KBM-7 (cell line): ENCODE measurements at regions not wholly inside any gene's neighbourhood (a gene's known extent, or its start where the extent isn't known, plus 50 kb on each side); places are given as distances from the start of the nearest gene placed in this dataset.

Experiments used
- DNase-seq: peaks from one replicate; pipeline ENCODE4 v3.0.0-alpha.2; 2015
- in situ Hi-C: fragments of 300-500 bp; cut with MboI; formaldehyde crosslinking; loops from 2 replicates; pipeline ENCODE4 v1.14.3; 2020; ENCODE audit warnings: low sequenced_read_pairs, low pct_unique_long_range_greater_than_20kb, mixed read lengths

DNA sequence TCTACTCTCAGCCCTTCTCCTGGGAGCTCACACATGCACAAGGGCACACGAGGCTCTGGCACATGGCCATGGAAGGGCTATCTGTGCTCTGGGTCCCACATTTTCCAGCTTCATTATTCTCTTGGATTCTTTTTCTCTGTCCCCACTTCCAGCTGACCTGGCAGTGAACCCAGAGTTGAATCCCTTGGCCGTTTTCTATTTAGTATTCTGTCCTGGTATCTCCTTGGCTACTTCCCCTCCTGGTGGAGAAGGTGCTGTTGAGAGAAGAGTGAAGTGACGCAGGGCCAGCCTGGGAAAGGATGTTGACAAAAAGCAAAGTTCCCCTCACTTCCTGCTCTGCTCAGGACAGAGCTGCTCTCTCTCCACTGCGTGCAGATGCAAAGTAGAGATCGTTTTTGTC is 303.1 kb downstream of the IRS2 start:
- DNase-seq: no peak
- in situ Hi-C loops: no loop called here

DNA sequence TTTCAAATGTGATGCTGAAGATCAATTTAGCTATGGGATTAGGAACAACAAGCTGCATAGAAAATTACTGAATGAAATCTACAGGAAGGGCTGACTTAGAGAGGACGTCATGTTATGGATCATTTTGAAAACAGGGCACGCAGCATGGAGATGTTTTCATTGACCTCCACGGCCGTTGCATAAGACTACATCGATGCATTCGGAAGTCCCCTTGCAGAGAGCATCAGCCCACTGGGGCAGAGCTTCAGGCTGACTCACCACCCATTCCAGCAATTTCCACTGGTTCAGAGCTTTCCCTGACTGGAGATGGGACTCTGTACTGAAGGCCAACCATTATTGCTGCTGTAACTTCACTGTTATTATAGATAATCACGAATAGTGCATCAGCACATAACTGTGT is 305.3 kb downstream of the IRS2 start:
- in situ Hi-C loops: no loop called here
- DNase-seq: no peak

DNA sequence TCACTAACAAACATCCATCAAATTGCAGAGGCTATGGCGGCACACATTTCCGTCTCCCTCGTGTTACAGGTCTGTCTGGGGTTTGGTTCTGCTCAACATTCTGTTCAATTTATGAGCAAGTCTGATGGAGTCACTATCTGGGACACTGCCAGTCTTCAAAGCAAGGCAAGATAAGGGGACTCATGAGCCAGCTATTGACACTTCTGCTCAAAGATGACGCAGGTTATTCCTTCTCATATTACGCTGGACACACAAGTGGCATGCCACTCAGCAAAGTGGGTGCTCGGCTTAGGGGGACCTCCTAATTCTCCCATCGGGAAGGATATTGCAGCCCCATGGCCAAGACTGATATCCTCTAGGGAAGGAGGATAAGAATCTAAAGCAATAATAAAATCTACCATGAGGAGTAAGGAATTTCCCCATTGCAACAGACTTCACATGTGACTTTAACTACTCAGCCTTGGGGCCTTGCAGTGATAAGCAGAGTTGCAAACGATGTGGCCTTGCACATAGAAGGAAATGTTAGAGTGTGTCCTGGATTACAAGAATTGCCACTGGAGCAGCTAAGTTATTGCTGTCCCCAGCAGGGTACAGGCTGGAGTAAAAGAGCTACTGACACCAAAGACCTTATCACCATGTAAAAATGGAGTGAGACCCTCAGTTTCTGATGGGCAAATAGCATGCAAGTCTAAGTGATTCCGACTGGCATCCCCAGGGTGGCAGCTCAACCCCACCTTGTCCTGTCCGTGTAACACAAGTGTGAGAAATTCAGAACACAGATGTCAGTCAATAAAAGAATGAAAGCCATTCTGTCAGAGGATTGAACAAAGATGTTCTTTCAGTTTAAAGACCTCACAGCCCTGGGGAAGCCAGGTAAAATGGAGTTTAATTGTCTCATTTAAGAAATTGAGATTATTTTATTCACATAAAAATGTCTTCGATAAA is 306.1 kb downstream of the IRS2 start:
- in situ Hi-C loops: no loop called here
- DNase-seq: no peak

DNA sequence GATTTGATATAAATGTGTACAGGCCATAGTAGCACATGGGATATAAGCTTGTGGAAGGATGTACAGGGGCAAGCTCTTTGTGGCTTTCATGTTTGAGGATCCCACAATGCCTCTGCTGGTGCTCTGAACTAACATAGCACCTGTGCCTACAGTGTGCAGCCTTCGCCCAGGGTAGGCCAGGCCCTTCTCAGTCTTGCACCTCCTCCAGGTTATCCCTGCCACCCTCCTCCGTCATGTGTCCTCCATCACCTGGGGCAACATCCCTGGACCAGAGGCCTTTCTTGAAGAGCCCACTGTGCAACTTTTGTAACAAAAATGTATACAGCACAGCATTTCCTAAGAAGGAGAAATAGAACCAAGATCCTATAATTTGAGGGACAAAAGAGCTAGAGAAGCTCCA is 306.8 kb downstream of the IRS2 start:
- DNase-seq: no peak
- in situ Hi-C loops: no loop called here

DNA sequence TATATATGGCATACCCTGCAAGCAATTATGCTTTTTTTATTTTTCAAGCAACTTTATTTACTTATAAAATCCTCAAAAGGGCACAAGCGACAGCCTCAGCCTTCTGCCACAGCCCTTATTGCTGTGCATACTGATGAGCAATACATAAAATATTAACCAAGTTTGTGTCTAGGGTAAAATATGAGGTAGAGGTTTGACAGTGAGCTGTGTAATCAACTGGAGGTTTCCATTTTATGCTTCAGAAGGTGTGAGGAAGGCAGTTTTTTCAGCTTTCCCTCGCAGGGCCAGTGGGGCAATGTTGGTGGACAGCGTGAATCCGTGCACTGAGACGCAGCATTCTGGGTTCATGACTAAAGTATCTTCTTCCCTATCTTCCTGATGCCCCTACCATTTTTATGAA is 310.4 kb downstream of the IRS2 start:
- in situ Hi-C loops: no loop called here
- no peak for DNase-seq

DNA sequence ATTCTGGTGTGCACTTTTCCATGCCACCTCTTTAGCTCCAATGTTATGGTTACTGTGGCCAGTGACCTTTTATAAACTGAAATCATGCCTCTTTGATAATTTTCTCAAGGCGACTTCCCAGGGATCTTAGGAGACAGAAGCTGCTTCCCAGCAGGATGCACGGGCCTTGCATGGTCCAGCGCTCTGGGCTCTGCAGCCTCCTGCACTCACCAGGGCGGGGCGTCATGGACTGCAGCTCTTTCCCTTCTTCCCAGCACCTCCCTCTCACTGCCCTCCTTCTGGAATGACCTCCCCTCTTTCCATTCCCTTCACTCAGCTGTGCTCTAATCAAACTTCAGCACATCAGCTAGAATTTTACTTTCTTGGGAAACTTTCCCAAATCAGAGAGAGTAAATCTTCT is 318.3 kb downstream of the IRS2 start:
- DNase-seq: no peak
- in situ Hi-C loops: loop anchor here (25.0 kb wide), 1 partner anchor 106 kb away; no protein-coding TSS in a partner anchor

DNA sequence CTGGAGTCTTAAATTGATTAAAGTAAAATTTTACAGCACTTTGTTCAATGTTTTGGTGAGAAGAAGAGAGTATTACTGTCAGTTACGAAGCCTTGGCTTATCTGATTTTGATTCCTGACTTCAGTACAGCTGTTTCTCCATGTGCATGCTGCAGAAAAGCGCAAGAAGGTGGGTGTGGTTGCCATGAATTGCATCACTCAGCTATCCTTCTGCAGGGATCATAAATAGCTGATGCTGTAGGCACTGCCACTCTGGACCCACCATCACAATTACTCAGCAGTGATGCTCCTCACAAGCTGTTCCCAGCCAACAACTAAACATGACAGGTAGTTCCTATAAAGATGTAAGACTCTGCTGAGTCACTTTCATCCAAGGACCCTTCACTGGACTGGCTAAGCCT is 321.2 kb downstream of the IRS2 start:
- in situ Hi-C loops: loop anchor here (25.0 kb wide), 1 partner anchor 103 kb away; no protein-coding TSS in a partner anchor
- DNase-seq: no peak

DNA sequence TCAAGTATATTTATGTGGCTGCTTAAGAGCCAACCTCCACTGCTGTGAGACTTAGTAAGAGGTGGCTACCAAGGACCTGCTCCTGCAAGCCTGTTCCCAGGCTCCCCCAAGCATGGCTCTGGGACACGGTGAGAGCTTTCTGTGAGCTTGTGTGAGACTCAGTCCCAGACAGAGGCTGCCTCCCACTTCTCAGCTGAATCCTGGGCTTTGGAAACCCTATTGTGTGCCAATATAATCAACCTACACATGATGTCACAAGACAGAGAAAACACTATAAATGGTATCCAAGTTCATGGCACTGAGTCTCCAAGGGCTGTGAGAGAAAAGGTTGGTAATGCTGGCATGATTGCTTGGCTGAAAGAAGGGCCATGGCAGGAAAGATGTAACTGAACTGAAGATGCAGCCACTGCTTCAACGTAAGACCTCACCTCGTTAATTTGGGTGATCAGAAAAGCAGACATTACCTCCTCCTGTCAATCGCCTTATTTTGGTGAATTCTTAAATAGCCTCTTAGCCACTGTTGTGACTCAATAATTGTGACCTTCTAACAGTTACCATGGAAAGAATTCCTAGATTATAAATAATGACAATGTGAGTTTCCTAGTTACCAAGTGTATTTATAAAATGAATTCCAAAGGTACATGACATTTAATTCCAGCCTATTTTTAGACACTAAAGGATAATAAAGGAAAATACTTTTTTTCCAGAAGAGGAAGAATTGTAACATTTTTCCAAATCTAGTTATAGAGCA is 332.0 kb downstream of the IRS2 start:
- no peak for DNase-seq
- in situ Hi-C loops: loop anchor here (25.0 kb wide), 1 partner anchor 92 kb away; no protein-coding TSS in a partner anchor

DNA sequence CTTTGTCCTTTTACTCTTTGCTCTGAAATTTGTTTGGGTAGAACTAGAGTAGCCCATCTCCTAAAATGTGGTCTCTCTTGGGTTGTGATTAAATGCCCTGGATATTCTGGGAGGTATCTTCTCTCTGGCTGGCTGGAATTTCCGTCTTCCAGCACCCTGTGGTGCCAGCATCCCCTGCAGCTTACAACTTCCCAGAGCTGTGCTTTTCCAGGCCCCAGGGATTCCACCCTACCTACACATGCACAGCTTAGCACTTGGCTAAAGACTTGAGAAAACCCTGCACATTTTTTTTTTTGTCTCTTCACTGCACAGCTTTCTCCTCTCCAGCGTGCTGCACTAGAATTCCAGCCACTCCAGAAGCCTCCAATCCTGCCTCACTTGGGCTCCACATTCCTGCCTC is 334.7 kb downstream of the IRS2 start:
- in situ Hi-C loops: loop anchor here (25.0 kb wide), 1 partner anchor 89 kb away; no protein-coding TSS in a partner anchor
- DNase-seq: no peak

DNA sequence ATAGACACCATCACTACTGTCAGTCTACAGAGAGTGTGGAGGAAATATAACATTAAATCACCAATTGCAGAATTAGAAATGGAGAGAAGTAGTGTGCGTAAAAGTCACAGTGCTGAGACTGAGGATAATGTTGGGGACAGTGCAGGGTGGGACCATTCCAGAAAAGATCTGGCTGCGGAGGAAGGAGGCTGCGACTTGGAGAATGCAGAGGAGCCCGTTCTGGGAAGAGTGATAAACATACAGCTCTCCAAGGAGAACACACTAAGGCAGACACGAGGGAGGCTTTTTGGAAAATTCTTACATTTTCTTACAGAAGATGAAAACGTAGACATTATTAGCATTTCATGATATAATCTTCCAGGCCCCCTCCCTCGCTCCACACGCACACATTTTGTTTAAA is 337.8 kb downstream of the IRS2 start:
- DNase-seq: no peak
- in situ Hi-C loops: no loop called here

DNA sequence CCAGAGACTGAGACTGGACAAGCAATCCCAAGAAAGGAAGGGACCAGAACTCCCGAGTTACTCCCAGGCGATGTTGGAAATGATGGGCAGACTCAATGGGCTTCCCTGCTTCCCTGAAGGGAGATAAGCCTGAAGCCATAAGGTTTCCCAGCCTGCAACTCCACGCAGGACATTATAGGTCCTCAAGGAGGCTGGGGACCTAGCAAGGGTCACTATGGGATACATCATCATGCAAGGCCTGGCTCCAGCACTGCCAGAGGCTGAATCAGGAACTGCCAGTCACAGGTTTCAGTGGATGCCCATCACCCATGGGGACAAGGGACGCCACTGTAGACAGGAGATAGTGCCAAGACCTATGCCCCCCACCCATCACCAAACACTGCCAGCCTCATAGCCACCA is 338.7 kb downstream of the IRS2 start:
- in situ Hi-C loops: no loop called here
- DNase-seq: no peak

DNA sequence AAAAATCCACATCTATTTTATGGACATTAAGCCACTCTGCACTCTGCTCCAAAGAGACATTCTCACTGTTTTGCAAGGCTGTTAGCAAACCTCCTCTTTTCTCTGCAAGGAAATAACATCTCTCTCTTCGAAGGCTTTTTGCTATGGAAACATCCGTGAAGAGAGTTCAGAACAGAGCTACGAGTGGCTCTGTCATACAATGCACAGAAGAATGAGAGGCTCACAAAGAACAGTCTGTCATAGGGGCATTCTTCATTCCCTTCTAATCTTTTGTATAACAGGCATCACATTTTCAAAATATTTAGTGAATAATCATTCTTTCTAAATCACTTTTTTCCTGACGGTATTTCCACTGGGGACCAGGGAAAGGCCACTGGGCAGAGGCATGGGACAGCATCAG is 346.1 kb downstream of the IRS2 start:
- in situ Hi-C loops: no loop called here
- no peak for DNase-seq

DNA sequence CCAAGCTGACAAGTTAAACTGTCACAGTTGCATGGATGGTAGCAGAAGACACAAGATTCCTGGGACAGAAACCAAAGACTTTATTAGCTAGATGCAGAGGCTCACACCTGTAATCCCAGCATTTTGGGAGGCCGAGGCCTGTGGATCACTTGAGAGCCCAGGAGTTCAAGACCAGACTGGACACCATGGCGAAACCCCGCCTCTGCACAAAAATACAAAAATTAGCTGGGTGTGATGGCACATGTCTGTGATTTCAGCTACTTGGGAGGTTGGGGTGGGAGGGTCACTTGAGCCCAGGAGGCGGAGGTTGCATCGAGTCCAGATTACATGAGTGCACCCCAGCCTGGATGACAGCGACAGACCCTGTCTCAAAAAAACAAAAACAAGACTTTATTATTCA is 346.6 kb downstream of the IRS2 start:
- in situ Hi-C loops: no loop called here
- no peak for DNase-seq

DNA sequence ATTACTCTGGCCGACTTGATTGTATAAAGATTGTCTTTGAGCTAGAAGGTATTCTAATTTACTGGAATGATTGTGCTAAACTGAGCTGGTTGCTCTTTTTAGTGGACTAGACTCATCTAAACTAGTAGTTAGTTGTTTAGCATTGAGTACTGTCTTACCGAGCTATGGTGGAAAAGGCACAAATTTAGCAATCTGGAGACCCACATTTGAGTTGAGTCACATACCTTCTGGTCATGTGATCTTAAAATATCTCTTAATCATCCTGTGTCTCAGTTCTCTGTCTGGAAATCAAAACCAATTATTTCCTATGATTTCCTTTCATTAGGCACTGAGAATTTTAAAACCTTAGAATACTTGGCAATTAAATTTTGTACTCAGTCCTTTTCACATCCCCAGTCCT is 349.5 kb downstream of the IRS2 start:
- in situ Hi-C loops: no loop called here
- DNase-seq: no peak

DNA sequence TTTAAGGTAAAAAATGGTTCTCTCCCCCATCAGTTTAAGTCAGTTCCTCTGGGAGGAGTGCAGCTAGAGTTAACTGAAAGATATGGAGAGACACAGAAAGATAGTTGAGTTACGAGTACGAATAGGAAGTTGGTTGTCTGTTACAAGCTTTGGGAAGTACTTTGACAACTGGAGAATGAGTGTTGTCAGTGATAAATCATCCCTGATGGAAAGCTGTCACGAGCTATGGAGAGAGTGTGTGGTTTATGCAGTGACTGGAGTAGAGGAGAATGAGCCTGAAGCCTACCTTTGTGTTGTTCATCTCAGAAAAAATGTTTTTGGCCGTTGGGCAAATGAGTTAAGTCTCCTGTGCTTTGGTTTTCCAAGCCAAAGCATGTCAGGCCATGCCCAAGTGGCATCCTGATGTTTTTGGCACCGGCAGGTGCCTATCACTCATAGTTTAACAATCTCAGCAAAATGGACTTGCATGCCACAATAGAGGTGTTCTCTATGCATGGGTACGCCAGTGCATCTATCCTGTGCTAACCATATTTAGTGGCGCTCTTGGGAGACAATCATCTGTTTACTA is 350.2 kb downstream of the IRS2 start:
- DNase-seq: no peak
- in situ Hi-C loops: no loop called here

DNA sequence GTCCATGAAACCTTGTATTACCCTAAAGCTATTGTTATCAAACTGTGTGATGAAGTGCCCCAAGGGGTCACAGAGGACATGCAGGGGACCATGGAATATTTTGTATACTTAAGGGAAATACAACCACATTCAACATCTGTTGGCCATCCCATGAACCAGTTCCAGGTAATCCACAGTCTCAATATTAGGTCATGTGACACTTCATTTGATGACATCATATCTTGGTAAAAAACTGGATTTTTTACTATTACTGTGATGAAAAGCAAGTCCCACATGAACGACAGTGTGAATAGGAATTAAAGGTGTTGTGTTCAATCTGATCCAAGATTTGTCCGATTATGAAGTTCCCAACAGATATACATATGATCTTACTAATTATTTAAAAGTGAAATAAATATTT is 355.2 kb downstream of the IRS2 start:
- in situ Hi-C loops: no loop called here
- no peak for DNase-seq

DNA sequence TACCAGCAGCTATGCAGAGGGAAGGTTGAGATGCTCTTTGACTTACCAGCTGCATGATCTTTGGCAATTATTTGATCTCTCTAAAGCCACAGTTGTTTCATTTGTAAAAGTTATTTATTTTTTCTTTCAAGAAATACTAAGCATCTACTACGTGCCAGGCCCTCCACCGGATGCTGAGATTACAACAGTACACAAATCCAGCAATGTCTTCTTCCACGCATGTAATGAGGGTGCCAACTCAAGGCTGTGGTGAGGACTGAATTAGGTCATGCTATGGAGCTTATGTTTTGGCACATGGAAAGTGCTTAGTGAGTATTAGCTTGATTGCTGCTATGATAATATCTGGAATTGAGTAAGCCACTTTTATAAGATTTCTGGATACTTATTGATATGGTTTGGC is 358.2 kb downstream of the IRS2 start:
- in situ Hi-C loops: no loop called here
- DNase-seq: no peak

DNA sequence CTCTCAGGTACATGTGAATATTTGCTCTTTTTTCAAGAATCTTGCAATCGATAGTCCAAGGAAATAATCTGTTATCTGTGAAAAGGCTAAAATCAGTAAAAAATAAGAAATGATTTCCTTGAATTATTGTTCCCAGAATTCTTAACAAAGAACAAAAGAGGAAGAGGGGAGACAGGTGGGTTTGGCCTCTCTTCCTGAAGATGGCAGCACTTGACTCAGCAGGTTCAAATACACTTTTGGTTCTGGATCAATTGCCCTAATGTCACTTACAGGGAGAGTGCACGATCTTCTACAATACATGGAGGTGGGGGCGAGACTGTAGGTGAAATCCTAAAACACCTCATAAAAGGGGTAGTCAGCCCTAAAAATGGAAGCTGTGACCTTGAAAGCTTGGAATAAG is 358.7 kb downstream of the IRS2 start:
- in situ Hi-C loops: no loop called here
- DNase-seq: peak; percentile 4

DNA sequence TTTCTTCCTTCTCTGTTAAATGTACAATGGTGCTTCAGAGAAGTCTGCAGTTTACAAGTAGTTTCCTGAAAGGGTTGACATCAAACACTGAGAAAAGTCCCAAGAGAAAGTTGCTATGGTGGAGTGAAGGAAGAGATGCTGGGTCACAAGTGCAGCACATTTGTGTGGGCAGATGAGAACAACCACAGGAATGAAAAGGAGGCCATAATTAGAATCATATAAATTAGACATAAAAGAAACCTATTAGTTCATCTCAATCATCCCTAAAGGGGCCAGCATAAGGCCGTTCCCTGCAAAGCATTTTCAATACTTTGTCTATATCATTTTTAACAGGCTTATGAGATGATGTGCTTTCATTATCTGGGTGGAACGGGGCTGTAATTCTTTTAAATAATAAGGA is 359.2 kb downstream of the IRS2 start:
- DNase-seq: no peak
- in situ Hi-C loops: no loop called here

DNA sequence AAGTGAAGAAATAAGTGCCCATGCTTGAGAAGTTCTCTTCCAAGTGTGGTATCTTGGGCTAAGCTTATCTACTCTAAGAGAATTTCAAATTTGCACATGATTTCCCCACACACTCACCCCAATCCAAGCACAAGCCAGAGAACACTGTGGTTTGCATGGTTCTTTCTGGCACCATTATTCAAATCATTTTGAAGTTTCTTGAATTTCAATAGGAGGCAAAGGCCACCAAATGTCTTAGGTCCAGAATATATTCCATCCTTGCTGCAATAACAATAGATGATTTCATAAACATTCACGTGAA is 359.7 kb downstream of the IRS2 start:
- no peak for DNase-seq
- in situ Hi-C loops: no loop called here
